Fibroblast of mammary gland (primary cell): ENCODE measurements at regions not wholly inside any gene's neighbourhood (a gene's known extent, or its start where the extent isn't known, plus 50 kb on each side); places are given as distances from the start of the nearest gene placed in this dataset.

Source experiments
- DNase-seq: peaks from one replicate; pipeline ENCODE4 v3.0.0-alpha.2; 2010; ENCODE audit warnings: low read depth
- H3K4me3 ChIP-seq: 2 replicates; pipeline ENCODE4 v1.5.1; 2011; ENCODE audit warnings: low read depth, mild to moderate bottlenecking, low read length, moderate library complexity; ENCODE audit not compliant: control insufficient read depth
- TF ChIP-seq, protein P1 (sequence below): conservative IDR thresholded peaks from 2 replicates; pipeline ENCODE4 v1.5.1; 2011; ENCODE audit warnings: low read depth, low read length, inconsistent platforms; ENCODE audit not compliant: control insufficient read depth, insufficient read depth

DNA sequence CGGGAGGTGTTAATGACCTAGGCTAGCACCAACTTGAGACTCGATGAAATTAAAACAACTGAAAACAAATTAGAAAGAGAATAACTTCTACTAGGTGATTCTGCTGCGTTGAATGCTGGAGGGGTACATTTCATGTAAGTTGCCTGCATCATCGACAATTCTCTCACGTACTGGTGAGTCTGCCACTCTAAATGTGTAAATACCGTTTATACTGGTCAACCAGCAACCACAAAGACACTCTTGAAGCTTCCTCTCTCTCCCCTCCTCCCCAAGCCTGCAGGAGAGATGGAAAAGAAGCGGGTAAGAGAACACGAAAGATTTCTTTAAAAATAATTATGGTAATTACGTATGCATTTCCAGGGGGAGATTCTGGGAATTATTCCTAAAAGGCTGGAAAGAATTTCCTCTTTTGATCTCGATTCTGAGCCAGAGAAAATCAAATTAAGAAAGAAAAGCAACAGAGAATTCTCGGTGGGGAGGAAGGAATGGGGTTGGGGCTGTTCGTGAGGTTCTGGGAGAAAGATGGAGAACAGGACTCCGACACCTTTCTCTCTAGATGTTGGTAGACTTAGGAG, 68.6 kb upstream of the MRTFB start:
- H3K4me3 ChIP-seq = peak overlapping the region; percentile 35
- DNase-seq = peak; percentile 43
- TF ChIP-seq, protein P1, sequence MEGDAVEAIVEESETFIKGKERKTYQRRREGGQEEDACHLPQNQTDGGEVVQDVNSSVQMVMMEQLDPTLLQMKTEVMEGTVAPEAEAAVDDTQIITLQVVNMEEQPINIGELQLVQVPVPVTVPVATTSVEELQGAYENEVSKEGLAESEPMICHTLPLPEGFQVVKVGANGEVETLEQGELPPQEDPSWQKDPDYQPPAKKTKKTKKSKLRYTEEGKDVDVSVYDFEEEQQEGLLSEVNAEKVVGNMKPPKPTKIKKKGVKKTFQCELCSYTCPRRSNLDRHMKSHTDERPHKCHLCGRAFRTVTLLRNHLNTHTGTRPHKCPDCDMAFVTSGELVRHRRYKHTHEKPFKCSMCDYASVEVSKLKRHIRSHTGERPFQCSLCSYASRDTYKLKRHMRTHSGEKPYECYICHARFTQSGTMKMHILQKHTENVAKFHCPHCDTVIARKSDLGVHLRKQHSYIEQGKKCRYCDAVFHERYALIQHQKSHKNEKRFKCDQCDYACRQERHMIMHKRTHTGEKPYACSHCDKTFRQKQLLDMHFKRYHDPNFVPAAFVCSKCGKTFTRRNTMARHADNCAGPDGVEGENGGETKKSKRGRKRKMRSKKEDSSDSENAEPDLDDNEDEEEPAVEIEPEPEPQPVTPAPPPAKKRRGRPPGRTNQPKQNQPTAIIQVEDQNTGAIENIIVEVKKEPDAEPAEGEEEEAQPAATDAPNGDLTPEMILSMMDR = no peak

DNA sequence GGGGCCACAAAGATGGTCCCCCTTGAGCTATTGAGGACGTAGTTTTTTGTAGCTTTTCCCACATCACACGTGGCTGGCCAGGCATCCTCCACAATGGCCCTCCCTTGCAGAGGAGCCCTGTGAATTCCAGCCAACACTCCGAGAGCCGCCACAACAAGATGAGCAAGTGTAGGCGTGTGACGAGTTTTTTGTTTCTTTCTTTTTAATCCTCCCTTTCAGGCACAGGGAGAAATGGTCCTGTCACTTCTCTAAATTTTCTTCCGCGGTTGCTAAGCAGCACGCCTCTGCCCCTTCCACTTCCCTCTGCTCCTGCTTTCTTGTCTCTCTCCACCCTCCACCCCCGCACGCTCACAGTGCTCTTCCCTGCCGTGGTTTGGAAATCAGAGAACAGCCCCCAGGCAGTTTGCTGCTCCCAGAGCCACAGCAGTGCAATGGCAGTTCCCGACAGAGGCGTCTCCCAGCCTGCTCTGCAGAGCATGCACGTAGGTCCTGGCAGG, 68.0 kb upstream of the MRTFB start:
- TF ChIP-seq, protein P1 = peak; percentile 3
- peak; percentile 84 for DNase-seq
- peak overlapping the region; percentile 35 for H3K4me3 ChIP-seq

- TF ChIP-seq, protein P1 = no peak
- peak; percentile 57 for DNase-seq
- no peak overlapping the region for H3K4me3 ChIP-seq
Observed at GRCh38 chr16:14004031-14004728, 66.9 kb upstream of the MRTFB start.

DNA sequence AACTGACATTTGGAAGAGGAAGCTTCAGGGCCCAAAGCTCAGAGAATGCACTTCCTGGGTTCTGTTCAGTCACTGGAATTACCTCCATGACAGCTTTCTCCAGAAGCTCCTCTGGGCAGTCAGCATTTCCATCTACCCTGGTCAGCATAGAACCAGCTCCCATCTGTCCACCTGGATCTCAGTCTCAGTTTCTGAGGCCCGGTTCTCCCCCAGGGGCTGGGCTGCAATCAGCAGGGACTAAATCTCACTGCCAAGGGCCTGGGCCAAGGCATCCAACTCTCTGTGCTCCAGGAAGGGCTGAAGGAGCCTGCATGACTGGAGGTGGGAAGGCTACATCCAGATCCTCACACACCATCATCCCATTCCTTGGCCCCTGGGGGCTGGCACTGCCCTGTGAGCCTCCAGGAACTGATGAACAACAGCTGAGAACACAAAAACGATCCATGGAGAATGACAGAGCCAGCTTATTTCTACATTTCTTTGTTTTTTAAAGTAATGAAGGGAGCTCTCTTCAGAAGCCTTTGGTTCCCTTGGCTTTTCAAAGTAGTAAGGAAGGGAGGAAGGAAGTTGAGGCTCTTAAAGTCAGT, 66.3 kb upstream of the MRTFB start:
- TF ChIP-seq, protein P1 = no peak
- no peak overlapping the region for H3K4me3 ChIP-seq
- peak; percentile 29 for DNase-seq

DNA sequence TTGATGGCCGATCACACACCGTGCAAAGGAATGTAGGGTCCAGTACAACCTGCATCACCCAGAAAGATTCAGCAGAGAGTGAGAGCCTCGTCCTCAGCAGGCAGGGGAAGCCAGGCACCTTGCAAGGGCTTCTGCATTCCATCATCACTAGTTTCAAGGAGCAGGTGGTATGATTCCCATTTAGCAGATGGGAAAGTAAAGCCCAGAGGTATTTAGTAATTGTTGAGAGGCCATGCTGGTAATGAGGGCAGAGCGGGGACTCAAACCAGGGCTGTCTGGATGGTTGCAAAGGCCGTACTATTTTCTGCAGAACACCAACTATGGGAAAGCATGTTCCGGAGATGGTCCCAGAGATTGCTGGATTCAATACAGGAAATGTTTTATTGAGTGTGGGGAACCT, 65.8 kb upstream of the MRTFB start:
- TF ChIP-seq, protein P1 = no peak
- DNase-seq = no peak
- H3K4me3 ChIP-seq = no peak overlapping the region

GRCh38 chr16:14007450-14007849, 63.7 kb upstream of the MRTFB start:
- DNase-seq = peak; percentile 95
- H3K4me3 ChIP-seq = no peak overlapping the region
- TF ChIP-seq, protein P1 = no peak
